ENCODE measurements at regions not wholly inside any gene's neighbourhood (a gene's known extent, or its start where the extent isn't known, plus 50 kb on each side); places are given as distances from the start of the nearest gene placed in this dataset.

GRCh38 chr2:156124458-156124857 is 208.1 kb downstream of the NR4A2 start:
- Histone ChIP-seq H3K4me3 (no peak overlapping the region), H2AFZ (ENCODE audit: low read depth, low read length) (no peak overlapping the region), H3K9me3 (replicated peaks; ENCODE audit: control insufficient read depth, insufficient read depth, low read depth, low read length) (no peaks in the 10 kb centered on the region), H3K79me2 (ENCODE audit: control insufficient read depth, insufficient read depth, low read length) (no peaks in the 10 kb centered on the region), H4K20me1 (replicated peaks; ENCODE audit: control insufficient read depth, insufficient read depth, low read length) (no peaks in the 10 kb centered on the region), H3K9ac (ENCODE audit: insufficient read depth in 1 of 2, low read depth in 2 of 2, low read length in 2 of 2) (no peak overlapping the region), H3K27ac (ENCODE audit: extremely low read depth, low read depth, low read length) (no peak overlapping the region), H3K9me1 (ENCODE audit: control insufficient read depth, insufficient read depth, low read length) (no peaks in the 10 kb centered on the region), H3K27me3 (ENCODE audit: control insufficient read depth in 2 of 2, insufficient read depth in 2 of 2, low read length in 2 of 2) (no peaks in the 10 kb centered on the region), H3K4me1 (replicated peaks in 1 of 2; ENCODE audit: control insufficient read depth in 2 of 2, insufficient read depth in 2 of 2, low read length in 2 of 2) (no peaks in the 10 kb centered on the region), H3K4me2 (ENCODE audit: insufficient read depth, low read length) (no peak overlapping the region), H3K36me3 (ENCODE audit: control insufficient read depth, insufficient read depth, low read length) (no peaks in the 10 kb centered on the region)
- FAIRE-seq (no peak), DNase-seq (ENCODE audit: extremely low read depth in 1 of 4, low spot score in 3 of 4) (no peak), ATAC-seq (no peak)
- BruUV-seq (replicated peaks), result no TSS peak
- POLR2A ChIA-PET, result interaction anchor here (1.1 kb wide), 1 partner anchor 10 kb away, joined by 4 read pairs; no protein-coding TSS in a partner anchor
- intact Hi-C loops (cut with micrococcal nuclease), result no loop called here
- in situ Hi-C loops (cut with MboI), result no loop called here
- CTCF ChIA-PET (ENCODE audit: low intra/inter-chr PET ratio), result no interaction called here
- TF ChIP-seq ZNF143 (CRISPR knock-in tag; IDR thresholded peaks at IDR 0.05) (no peak), NONO (IDR thresholded peaks at IDR 0.05; ENCODE audit: low read depth in 2 of 2, low read length in 1 of 2) (no peak), RFX7 (CRISPR knock-in tag; IDR thresholded peaks at IDR 0.05) (no peak), CREB5 (CRISPR knock-in tag; IDR thresholded peaks at IDR 0.05) (no peak), E2F3 (CRISPR knock-in tag; IDR thresholded peaks at IDR 0.05) (no peak), ZNF23 (CRISPR knock-in tag; IDR thresholded peaks at IDR 0.05) (no peak), ZHX1 (conservative IDR thresholded peaks at IDR 0.05; ENCODE audit: low read length) (no peak), AFF4 (CRISPR knock-in tag; IDR thresholded peaks at IDR 0.05) (no peak), ZNF395 (CRISPR knock-in tag; IDR thresholded peaks at IDR 0.05) (no peak), RBM17 (IDR thresholded peaks at IDR 0.05; ENCODE audit: borderline replicate concordance, low read depth, low read length) (no peak), JUNB (CRISPR knock-in tag; conservative IDR thresholded peaks at IDR 0.05) (no peak), ZFX (CRISPR knock-in tag; IDR thresholded peaks at IDR 0.05) (no peak), RFX1 (IDR thresholded peaks at IDR 0.05) (no peak), ZNF436 (CRISPR knock-in tag; IDR thresholded peaks at IDR 0.05) (no peak)

Measured in K562 (cell line).